PFSK-1 (cell line): ENCODE measurements at regions not wholly inside any gene's neighbourhood (a gene's known extent, or its start where the extent isn't known, plus 50 kb on each side); places are given as distances from the start of the nearest gene placed in this dataset.

ENCODE experiments used
- POLR2AphosphoS5 ChIP-seq: IDR thresholded peaks from 2 replicates; pipeline ENCODE4 v1.6.1; 2012; ENCODE audit warnings: low read depth, mild to moderate bottlenecking, control low read depth, low read length, moderate library complexity
- SIN3A ChIP-seq: IDR thresholded peaks from 2 replicates; pipeline ENCODE4 v1.6.1; 2012; ENCODE audit warnings: mild to moderate bottlenecking, low read length, moderate library complexity, borderline replicate concordance; ENCODE audit not compliant: insufficient read depth
- TAF1 ChIP-seq: IDR thresholded peaks from 2 replicates; pipeline ENCODE4 v1.6.1; 2012; ENCODE audit warnings: low read length, control low read depth, borderline replicate concordance; ENCODE audit not compliant: insufficient read depth
- TF ChIP-seq, protein P1 (sequence below), 2 experiments: IDR thresholded peaks; 2 replicates each; pipeline versions ENCODE4 v1.6.1 to v1.8.0; 2011 to 2012; ENCODE audit warnings: low read depth in 2 of 2, low read length in 2 of 2, control low read depth in 1 of 2, inconsistent platforms in 1 of 2, mild to moderate bottlenecking in 1 of 2, moderate library complexity in 1 of 2; ENCODE audit not compliant: insufficient read depth in 1 of 2

DNA sequence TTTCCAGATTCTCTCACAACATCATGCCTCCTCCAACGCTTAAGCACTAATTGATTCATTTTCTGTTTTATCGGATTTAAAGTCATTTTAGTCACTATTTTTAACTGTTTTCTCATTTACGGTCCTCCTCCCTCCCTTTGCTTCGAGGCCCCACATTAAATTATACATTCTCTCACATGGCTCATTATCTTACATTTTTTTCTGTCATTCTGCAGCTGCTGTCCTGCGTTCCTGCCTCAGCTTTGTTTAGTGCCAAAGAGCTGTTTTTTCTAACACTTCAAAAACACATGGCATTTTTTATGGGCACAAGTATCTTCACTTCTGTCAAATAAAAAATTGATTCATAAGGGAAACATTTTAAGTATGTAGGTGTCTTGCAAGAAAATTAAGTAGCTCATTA is 130.1 kb upstream of the FST start:
- TF ChIP-seq POLR2AphosphoS5, result no peak
- TF ChIP-seq SIN3A, result no peak
- TF ChIP-seq, protein P1, sequence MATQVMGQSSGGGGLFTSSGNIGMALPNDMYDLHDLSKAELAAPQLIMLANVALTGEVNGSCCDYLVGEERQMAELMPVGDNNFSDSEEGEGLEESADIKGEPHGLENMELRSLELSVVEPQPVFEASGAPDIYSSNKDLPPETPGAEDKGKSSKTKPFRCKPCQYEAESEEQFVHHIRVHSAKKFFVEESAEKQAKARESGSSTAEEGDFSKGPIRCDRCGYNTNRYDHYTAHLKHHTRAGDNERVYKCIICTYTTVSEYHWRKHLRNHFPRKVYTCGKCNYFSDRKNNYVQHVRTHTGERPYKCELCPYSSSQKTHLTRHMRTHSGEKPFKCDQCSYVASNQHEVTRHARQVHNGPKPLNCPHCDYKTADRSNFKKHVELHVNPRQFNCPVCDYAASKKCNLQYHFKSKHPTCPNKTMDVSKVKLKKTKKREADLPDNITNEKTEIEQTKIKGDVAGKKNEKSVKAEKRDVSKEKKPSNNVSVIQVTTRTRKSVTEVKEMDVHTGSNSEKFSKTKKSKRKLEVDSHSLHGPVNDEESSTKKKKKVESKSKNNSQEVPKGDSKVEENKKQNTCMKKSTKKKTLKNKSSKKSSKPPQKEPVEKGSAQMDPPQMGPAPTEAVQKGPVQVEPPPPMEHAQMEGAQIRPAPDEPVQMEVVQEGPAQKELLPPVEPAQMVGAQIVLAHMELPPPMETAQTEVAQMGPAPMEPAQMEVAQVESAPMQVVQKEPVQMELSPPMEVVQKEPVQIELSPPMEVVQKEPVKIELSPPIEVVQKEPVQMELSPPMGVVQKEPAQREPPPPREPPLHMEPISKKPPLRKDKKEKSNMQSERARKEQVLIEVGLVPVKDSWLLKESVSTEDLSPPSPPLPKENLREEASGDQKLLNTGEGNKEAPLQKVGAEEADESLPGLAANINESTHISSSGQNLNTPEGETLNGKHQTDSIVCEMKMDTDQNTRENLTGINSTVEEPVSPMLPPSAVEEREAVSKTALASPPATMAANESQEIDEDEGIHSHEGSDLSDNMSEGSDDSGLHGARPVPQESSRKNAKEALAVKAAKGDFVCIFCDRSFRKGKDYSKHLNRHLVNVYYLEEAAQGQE (IDR thresholded peaks at IDR 0.05; ENCODE audit: insufficient read depth in 1 of 2, low read depth in 2 of 2, low read length in 2 of 2), result no peak
- no peak for TF ChIP-seq TAF1
